A549 (cell line): ENCODE measurements at regions not wholly inside any gene's neighbourhood (a gene's known extent, or its start where the extent isn't known, plus 50 kb on each side); places are given as distances from the start of the nearest gene placed in this dataset.

Experiments
- ATAC-seq, 2 experiments: fragments of 200-7000 bp in 1 of 2; fragments of >200 bp in 1 of 2; cut with Nextera tagmentation in 1 of 2; cut with Tn5 transposase in 1 of 2; 3 replicates each; pipeline versions ENCODE4 v1.8.0 to v1.9.1; 2018 to 2020; ENCODE audit warnings: mild to moderate bottlenecking in 1 of 2, moderate library complexity in 1 of 2
- CTCF ChIA-PET: fragments of 300-600 bp; sonication (Branson Sonifier 250); formaldehyde crosslinking; extraction: SDS; loops from one replicate; lab custom pipeline; 2021; ENCODE audit warnings: antibody characterized with exemption, inconsistent platforms; lab: Yijun Ruan, JAX
- POLR2A ChIA-PET: fragments of 350-600 bp; formaldehyde crosslinking; extraction: SDS; loops from one replicate; lab custom pipeline; 2021; ENCODE audit warnings: antibody characterized with exemption, inconsistent platforms; lab: Yijun Ruan, JAX
- DNase-seq, 2 experiments: peaks; one replicate each; pipeline versions ENCODE4 v3.0.0 to v3.0.0-alpha.2; 2011 to 2016; ENCODE audit warnings: low read depth in 1 of 2, low spot score in 1 of 2
- FAIRE-seq: peaks from 2 replicates; lab custom pipeline; 2011; peaks lifted over from hg19 to GRCh38; lab: Jason Lieb, UNC
- H3K27ac ChIP-seq, 2 experiments: fragments of >200 bp; sonication (Bioruptor Twin); formaldehyde crosslinking; 3 replicates each; pipeline ENCODE4 v1.5.1; 2016 to 2017
- H3K4me1 ChIP-seq: fragments of >200 bp; sonication (Bioruptor Twin); formaldehyde crosslinking; 3 replicates; pipeline ENCODE4 v1.6.1; 2016
- H3K4me2 ChIP-seq: fragments of >200 bp; sonication (Bioruptor Twin); formaldehyde crosslinking; 3 replicates; pipeline ENCODE4 v1.6.1; 2016
- H3K4me3 ChIP-seq: fragments of >200 bp; sonication (Bioruptor Twin); formaldehyde crosslinking; 3 replicates; pipeline ENCODE4 v1.5.1; 2016
- H3K9me3 ChIP-seq: fragments of >200 bp; sonication (Bioruptor Twin); formaldehyde crosslinking; 3 replicates; pipeline ENCODE4 v1.6.1; 2016
- CEBPB ChIP-seq, 2 experiments: fragments of >200 bp in 1 of 2; sonication (Bioruptor Twin) in 1 of 2; formaldehyde crosslinking in 1 of 2; IDR thresholded peaks; 2 replicates each; pipeline ENCODE4 v1.6.1; 2012 to 2016
- FOSB ChIP-seq: fragments of 250-450 bp; sonication (Bioruptor Pico); IDR thresholded peaks from 2 replicates; pipeline ENCODE4 v1.5.0; 2020; ENCODE audit warnings: mild to moderate bottlenecking, moderate library complexity
- FOSL2 ChIP-seq, 2 experiments: fragments of 450-650 bp in 1 of 2; fragments of >200 bp in 1 of 2; sonication (Bioruptor Twin) in 1 of 2; formaldehyde crosslinking; IDR thresholded peaks; 2 replicates each; pipeline versions ENCODE4 v1.5.0 to v1.6.1; 2016 to 2020; ENCODE audit warnings: mild to moderate bottlenecking in 1 of 2, moderate library complexity in 1 of 2
- GATA3 ChIP-seq: IDR thresholded peaks from 2 replicates; pipeline ENCODE4 v1.6.1; 2012; ENCODE audit warnings: borderline replicate concordance
- HEYL ChIP-seq: fragments of 250-450 bp; sonication (Bioruptor Pico); IDR thresholded peaks from 2 replicates; pipeline ENCODE4 v1.8.0; 2021; ENCODE audit warnings: mild to moderate bottlenecking, moderate library complexity
- HOXA7 ChIP-seq: fragments of 250-450 bp; sonication (Bioruptor Pico); IDR thresholded peaks from 2 replicates; pipeline ENCODE4 v1.5.0; 2020; ENCODE audit warnings: mild to moderate bottlenecking, moderate library complexity
- KDM5A ChIP-seq: fragments of 200-600 bp; sonication (generic); IDR thresholded peaks from 2 replicates; pipeline ENCODE4 v1.6.1; 2016; ENCODE audit warnings: antibody characterized with exemption, mild to moderate bottlenecking
- NFE2L2 ChIP-seq: fragments of 150-350 bp; conservative IDR thresholded peaks from 2 replicates; pipeline ENCODE4 v1.6.1; 2014; ENCODE audit warnings: low read length
- NR3C1 ChIP-seq: fragments of >200 bp; sonication (Bioruptor Twin); formaldehyde crosslinking; IDR thresholded peaks from 3 replicates; pipeline ENCODE4 v1.6.1; 2017
- POLR2AphosphoS2 ChIP-seq: conservative IDR thresholded peaks from 2 replicates; pipeline ENCODE4 v1.6.1; 2012; ENCODE audit warnings: low read length, improper control_type of control experiment, inconsistent platforms
- SMC3 ChIP-seq: fragments of >200 bp; sonication (Bioruptor Twin); formaldehyde crosslinking; IDR thresholded peaks from 3 replicates; pipeline ENCODE4 v1.6.1; 2018; ENCODE audit warnings: inconsistent platforms
- ZFP36 ChIP-seq: fragments of 450-650 bp; IDR thresholded peaks from 2 replicates; pipeline ENCODE4 v1.6.1; 2014; ENCODE audit warnings: borderline replicate concordance; ENCODE audit not compliant: partially characterized antibody
- WGBS: methylation state at CpG from one replicate; pipeline ENCODE4 v1.1.6; 2017; ENCODE audit errors: missing lambda C conversion rate; 5-methylcytosine and 5-hydroxymethylcytosine counted together
- TF ChIP-seq, protein P1 (sequence below): fragments of 250-450 bp; sonication (Bioruptor Pico); IDR thresholded peaks from 2 replicates; pipeline ENCODE4 v1.5.0; 2021; ENCODE audit warnings: mild to moderate bottlenecking, moderate library complexity, borderline replicate concordance
- TF ChIP-seq, protein P2 (sequence below): fragments of >200 bp; sonication (Bioruptor Twin); formaldehyde crosslinking; IDR thresholded peaks from 2 replicates; pipeline ENCODE4 v1.6.1; 2016
- TF ChIP-seq, protein P3 (sequence below): fragments of 450-650 bp; IDR thresholded peaks from 2 replicates; pipeline ENCODE4 v1.6.1; 2014; ENCODE audit warnings: antibody characterized with exemption
- TF ChIP-seq, protein P4 (sequence below): IDR thresholded peaks from 2 replicates; pipeline ENCODE4 v1.6.1; 2012
- TF ChIP-seq, protein P5 (sequence below): fragments of >200 bp; sonication (Bioruptor Twin); formaldehyde crosslinking; IDR thresholded peaks from 3 replicates; pipeline ENCODE4 v1.6.1; 2016

DNA sequence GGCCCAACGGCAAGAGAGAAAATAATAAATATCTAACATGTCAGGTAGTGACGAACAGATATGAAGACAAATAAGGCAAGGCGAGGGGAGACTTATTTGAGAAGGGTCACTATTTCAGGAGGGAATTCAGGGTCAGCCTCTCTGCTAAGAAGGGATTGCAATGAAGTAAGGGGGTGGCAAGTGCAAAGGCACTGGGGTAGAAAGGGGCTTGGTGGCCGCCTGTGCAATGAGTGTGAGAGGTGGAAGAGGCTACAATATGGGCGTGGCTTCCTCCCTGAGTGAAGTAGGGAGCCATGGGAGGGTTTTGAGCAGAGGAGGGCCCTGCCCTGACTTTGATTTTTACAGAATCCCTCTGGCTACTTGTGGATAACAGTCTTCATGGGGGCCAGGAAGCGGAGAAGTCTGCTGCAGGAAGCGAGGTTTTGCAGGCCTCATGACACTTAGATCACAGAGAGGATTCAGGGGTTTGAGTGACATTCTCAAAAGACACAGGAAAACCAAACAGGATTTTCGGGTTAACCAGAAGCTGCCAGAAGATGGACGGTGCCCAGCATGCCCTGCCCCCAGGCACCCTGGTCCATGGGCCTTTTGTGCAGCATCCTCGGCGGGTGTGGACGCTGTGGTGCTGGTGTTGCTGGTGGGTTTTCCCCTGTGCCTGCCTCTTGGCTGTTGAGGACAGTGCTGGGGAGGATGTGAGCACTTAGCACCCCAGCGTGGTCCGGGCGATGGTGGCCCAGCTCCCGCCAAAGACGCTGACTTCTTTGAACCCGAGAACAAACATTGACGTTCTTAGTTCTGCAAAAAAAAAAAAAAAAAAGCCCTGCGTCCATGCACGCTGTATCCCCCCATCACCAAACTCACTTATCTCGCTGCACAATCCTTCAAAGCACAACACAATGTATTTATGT lies 124.2 kb upstream of the PTPN1 start:
- DNase-seq (no peak), ATAC-seq (no peak)
- Histone ChIP-seq H3K9me3 (no peaks in the 10 kb centered on the region), H3K4me2 (no peak overlapping the region), H3K4me1 (peaks cover 55% of the 10 kb centered on the region)
- TF ChIP-seq ZFP36 (peak; percentile 20), NR3C1 (no peak)
- TF ChIP-seq, all 56 proteins: peak for 1
- Histone ChIP-seq H3K27ac (peak overlapping the region; percentile 2 to 58; a peak in 4 of 6 replicates), H3K4me3 (no peak overlapping the region)
- FAIRE-seq, result no peak
- 86% methylated on average over 22 of the region's 22 CpGs for WGBS
- ChIA-PET POLR2A (no interaction called here), CTCF (interaction anchor here (0.6 to 1.8 kb wide), 3 partner anchors 42 to 190 kb away, joined by 3 to 5 read pairs (median 3); no protein-coding TSS in a partner anchor)

DNA sequence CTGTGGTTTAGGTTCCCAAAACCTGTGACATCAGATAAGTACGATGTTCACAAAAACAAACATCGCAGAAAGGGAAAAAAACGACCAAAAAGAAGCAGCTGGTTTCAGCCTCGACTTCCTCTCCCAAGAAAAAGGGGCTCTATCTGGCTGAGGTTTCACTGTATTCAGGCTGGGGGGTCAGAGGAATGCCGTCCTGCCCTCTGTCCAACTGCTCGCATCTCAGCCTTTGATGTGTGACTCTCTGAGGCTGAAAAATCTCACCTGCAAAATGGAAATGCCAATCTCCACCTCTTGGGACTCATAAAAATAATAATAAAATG lies 123.6 kb upstream of the PTPN1 start:
- H3K9me3 ChIP-seq, result no peaks in the 10 kb centered on the region
- no peak overlapping the region for H3K4me2 ChIP-seq
- ATAC-seq (no peak), FAIRE-seq (no peak), DNase-seq (no peak)
- POLR2A ChIA-PET, result no interaction called here
- 59% methylated on average over 6 of the region's 6 CpGs for WGBS
- TF ChIP-seq, protein P1, sequence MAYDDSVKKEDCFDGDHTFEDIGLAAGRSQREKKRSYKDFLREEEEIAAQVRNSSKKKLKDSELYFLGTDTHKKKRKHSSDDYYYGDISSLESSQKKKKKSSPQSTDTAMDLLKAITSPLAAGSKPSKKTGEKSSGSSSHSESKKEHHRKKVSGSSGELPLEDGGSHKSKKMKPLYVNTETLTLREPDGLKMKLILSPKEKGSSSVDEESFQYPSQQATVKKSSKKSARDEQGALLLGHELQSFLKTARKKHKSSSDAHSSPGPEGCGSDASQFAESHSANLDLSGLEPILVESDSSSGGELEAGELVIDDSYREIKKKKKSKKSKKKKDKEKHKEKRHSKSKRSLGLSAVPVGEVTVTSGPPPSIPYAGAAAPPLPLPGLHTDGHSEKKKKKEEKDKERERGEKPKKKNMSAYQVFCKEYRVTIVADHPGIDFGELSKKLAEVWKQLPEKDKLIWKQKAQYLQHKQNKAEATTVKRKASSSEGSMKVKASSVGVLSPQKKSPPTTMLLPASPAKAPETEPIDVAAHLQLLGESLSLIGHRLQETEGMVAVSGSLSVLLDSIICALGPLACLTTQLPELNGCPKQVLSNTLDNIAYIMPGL (CRISPR knock-in tag), result no peak
- TF ChIP-seq POLR2AphosphoS2 (no peak), ZFP36 (no peak), FOSB (CRISPR knock-in tag) (no peak), FOSL2 (IDR thresholded peaks at IDR 0.05) (no peak), FOSL2 (CRISPR knock-in tag; IDR thresholded peaks at IDR 0.05) (no peak), GATA3 (no peak), NFE2L2 (no peak), SMC3 (no peak), HEYL (CRISPR knock-in tag) (no peak), CEBPB (IDR thresholded peaks at IDR 0.05) (no peak), KDM5A (no peak), HOXA7 (no peak)
- TF ChIP-seq, protein P2, sequence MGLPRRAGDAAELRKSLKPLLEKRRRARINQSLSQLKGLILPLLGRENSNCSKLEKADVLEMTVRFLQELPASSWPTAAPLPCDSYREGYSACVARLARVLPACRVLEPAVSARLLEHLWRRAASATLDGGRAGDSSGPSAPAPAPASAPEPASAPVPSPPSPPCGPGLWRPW, result no peak
- TF ChIP-seq, protein P3, sequence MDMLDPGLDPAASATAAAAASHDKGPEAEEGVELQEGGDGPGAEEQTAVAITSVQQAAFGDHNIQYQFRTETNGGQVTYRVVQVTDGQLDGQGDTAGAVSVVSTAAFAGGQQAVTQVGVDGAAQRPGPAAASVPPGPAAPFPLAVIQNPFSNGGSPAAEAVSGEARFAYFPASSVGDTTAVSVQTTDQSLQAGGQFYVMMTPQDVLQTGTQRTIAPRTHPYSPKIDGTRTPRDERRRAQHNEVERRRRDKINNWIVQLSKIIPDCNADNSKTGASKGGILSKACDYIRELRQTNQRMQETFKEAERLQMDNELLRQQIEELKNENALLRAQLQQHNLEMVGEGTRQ, result no peak
- TF ChIP-seq, protein P4, sequence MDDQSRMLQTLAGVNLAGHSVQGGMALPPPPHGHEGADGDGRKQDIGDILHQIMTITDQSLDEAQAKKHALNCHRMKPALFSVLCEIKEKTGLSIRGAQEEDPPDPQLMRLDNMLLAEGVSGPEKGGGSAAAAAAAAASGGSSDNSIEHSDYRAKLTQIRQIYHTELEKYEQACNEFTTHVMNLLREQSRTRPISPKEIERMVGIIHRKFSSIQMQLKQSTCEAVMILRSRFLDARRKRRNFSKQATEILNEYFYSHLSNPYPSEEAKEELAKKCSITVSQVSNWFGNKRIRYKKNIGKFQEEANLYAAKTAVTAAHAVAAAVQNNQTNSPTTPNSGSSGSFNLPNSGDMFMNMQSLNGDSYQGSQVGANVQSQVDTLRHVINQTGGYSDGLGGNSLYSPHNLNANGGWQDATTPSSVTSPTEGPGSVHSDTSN, result no peak
- TF ChIP-seq, protein P5, sequence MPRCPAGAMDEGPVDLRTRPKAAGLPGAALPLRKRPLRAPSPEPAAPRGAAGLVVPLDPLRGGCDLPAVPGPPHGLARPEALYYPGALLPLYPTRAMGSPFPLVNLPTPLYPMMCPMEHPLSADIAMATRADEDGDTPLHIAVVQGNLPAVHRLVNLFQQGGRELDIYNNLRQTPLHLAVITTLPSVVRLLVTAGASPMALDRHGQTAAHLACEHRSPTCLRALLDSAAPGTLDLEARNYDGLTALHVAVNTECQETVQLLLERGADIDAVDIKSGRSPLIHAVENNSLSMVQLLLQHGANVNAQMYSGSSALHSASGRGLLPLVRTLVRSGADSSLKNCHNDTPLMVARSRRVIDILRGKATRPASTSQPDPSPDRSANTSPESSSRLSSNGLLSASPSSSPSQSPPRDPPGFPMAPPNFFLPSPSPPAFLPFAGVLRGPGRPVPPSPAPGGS, result no peak
- TF ChIP-seq, all 56 proteins: peak for 0
- Histone ChIP-seq H3K4me3 (no peak overlapping the region), H3K4me1 (peaks cover 50% of the 10 kb centered on the region), H3K27ac (peak overlapping the region in 1 of 2 experiments; percentile 58; a peak in 2 of 6 replicates)
- CTCF ChIA-PET, result interaction anchor here (1.8 kb wide), 1 partner anchor 74 kb away, joined by 3 read pairs; no protein-coding TSS in a partner anchor
